ENCODE measurements at regions not wholly inside any gene's neighbourhood (a gene's known extent, or its start where the extent isn't known, plus 50 kb on each side); places are given as distances from the start of the nearest gene placed in this dataset.

DNA sequence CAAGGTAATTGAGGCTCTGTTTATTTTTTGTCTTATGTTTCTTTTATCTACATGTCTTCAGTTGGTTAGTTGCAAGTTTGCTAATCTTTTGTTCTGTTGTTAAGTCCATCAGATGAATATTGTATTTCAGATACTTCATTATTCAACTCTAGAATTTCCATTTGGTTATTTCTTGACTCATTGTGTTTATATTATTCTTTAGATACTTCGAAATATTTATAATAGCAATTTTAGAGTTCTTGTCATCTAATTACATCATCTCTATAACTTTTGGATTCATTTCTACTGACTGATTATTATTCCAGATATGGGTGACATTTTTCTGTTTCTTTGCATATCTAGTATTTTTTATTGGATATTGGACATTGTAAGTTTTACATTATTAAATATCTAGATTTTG, 405.6 kb downstream of the PLPP3 start:
- no peak for TF ChIP-seq CTCF (IDR thresholded peaks at IDR 0.05)
- no peak overlapping the region for H3K4me2 ChIP-seq (replicated peaks; ENCODE audit: extremely low read depth, low read length, poor library complexity, severe bottlenecking)
- no CpG with 5 or more reads among the region's 1 CpG for WGBS (ENCODE audit: insufficient coverage)
- no peak for DNase-seq
- H3K9me3 ChIP-seq (replicated peaks in 1 of 2; ENCODE audit: control insufficient read depth in 1 of 2, insufficient read depth in 1 of 2, low read length in 2 of 2): no peaks in the 10 kb centered on the region
- Mint-ChIP-seq H3K4me1 (no peaks in the 10 kb centered on the region), H3K9me3 (peaks cover 0 to 5% (median 0%) of the 10 kb centered on the region in 7 donors), H3K27me3 (ENCODE audit: low read depth in 3 of 3) (no peaks in the 10 kb centered on the region), H3K4me3 (no peak overlapping the region), H3K36me3 (no peaks in the 10 kb centered on the region), H3K27ac (no peak overlapping the region)
- H3K36me3 ChIP-seq (replicated peaks in 1 of 2; ENCODE audit: control insufficient read depth in 1 of 2, insufficient read depth in 2 of 2, low read length in 2 of 2): no peaks in the 10 kb centered on the region
- H3K27me3 ChIP-seq (ENCODE audit: control insufficient read depth in 2 of 2, insufficient read depth in 2 of 2, low read length in 2 of 2): no peaks in the 10 kb centered on the region
- no peak overlapping the region for H3K4me3 ChIP-seq (replicated peaks in 1 of 3; ENCODE audit: low read depth in 2 of 3, low read length in 3 of 3)
- intact Hi-C loops (cut with micrococcal nuclease): no loop called here
- no peak overlapping the region for H3K27ac ChIP-seq (ENCODE audit: low read depth in 1 of 2, low read length in 2 of 2)
- no peaks in the 10 kb centered on the region for H3K4me1 ChIP-seq (ENCODE audit: control insufficient read depth in 1 of 2, insufficient read depth in 2 of 2, low read length in 2 of 2)
- H2AFZ ChIP-seq (ENCODE audit: insufficient read depth, low read depth, low read length, poor library complexity, severe bottlenecking): no peak overlapping the region
- H3K79me2 ChIP-seq (ENCODE audit: insufficient read depth, low read length): no peaks in the 10 kb centered on the region
- H3K9ac ChIP-seq (ENCODE audit: insufficient read depth, low read length, poor library complexity, severe bottlenecking): no peak overlapping the region
- no peaks in the 10 kb centered on the region for H4K20me1 ChIP-seq (ENCODE audit: insufficient read depth, low read length)

DNA sequence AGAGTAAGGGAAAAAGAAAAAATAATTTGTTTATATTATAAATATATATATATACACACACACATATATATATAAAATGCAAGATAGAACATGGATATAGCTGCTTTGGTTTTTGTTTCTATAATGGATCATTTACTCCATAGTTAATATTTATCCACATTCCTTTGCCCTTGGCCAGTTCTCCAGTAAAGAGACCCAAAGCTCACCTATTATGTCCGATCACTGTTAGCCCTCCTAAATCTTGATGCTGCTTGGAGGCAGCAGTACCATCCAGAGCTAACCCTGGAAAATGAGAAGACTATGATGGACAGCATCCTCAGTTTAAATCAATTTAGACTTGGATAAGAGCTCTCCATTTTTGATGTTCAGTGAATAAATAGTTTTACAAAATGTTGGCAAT, 407.7 kb downstream of the PLPP3 start:
- 100% methylated on average over 1 of the region's 1 CpG for WGBS (ENCODE audit: insufficient coverage)
- H3K36me3 Mint-ChIP-seq: no peaks in the 10 kb centered on the region
- peaks cover 0 to 5% (median 0%) of the 10 kb centered on the region in 7 donors for H3K9me3 Mint-ChIP-seq
- H3K4me1 Mint-ChIP-seq: no peaks in the 10 kb centered on the region
- no peak overlapping the region for H3K27ac Mint-ChIP-seq
- TF ChIP-seq CTCF (IDR thresholded peaks at IDR 0.05): no peak
- no peaks in the 10 kb centered on the region for H3K4me1 ChIP-seq (ENCODE audit: control insufficient read depth in 1 of 2, insufficient read depth in 2 of 2, low read length in 2 of 2)
- H3K4me3 Mint-ChIP-seq: no peak overlapping the region
- no peaks in the 10 kb centered on the region for H3K79me2 ChIP-seq (ENCODE audit: insufficient read depth, low read length)
- H3K4me2 ChIP-seq (replicated peaks; ENCODE audit: extremely low read depth, low read length, poor library complexity, severe bottlenecking): no peak overlapping the region
- H3K27me3 ChIP-seq (ENCODE audit: control insufficient read depth in 2 of 2, insufficient read depth in 2 of 2, low read length in 2 of 2): no peaks in the 10 kb centered on the region
- no peak overlapping the region for H3K4me3 ChIP-seq (replicated peaks in 1 of 3; ENCODE audit: low read depth in 2 of 3, low read length in 3 of 3)
- H3K9ac ChIP-seq (ENCODE audit: insufficient read depth, low read length, poor library complexity, severe bottlenecking): no peak overlapping the region
- intact Hi-C loops (cut with micrococcal nuclease): no loop called here
- H3K27me3 Mint-ChIP-seq (ENCODE audit: low read depth in 3 of 3): peaks cover 0 to 4% (median 0%) of the 10 kb centered on the region in 3 donors
- no peaks in the 10 kb centered on the region for H4K20me1 ChIP-seq (ENCODE audit: insufficient read depth, low read length)
- H3K36me3 ChIP-seq (replicated peaks in 1 of 2; ENCODE audit: control insufficient read depth in 1 of 2, insufficient read depth in 2 of 2, low read length in 2 of 2): no peaks in the 10 kb centered on the region
- no peak overlapping the region for H3K27ac ChIP-seq (ENCODE audit: low read depth in 1 of 2, low read length in 2 of 2)
- H2AFZ ChIP-seq (ENCODE audit: insufficient read depth, low read depth, low read length, poor library complexity, severe bottlenecking): no peak overlapping the region
- no peaks in the 10 kb centered on the region for H3K9me3 ChIP-seq (replicated peaks in 1 of 2; ENCODE audit: control insufficient read depth in 1 of 2, insufficient read depth in 1 of 2, low read length in 2 of 2)
- DNase-seq: no peak

Measured in CD14-positive monocyte (primary cell).